Ishikawa (cell line): ENCODE measurements at regions not wholly inside any gene's neighbourhood (a gene's known extent, or its start where the extent isn't known, plus 50 kb on each side); places are given as distances from the start of the nearest gene placed in this dataset.

Source experiments
- CEBPB ChIP-seq: IDR thresholded peaks from 2 replicates; pipeline ENCODE4 v1.6.1; 2012
- CREB1 ChIP-seq: IDR thresholded peaks from 2 replicates; pipeline ENCODE4 v1.6.1; 2012; ENCODE audit warnings: low read depth
- EGR1 ChIP-seq: IDR thresholded peaks from 2 replicates; pipeline ENCODE4 v1.6.1; 2012
- EP300 ChIP-seq: IDR thresholded peaks from 2 replicates; pipeline ENCODE4 v1.6.1; 2012; ENCODE audit warnings: borderline replicate concordance
- FOXM1 ChIP-seq: IDR thresholded peaks from 2 replicates; pipeline ENCODE4 v1.6.1; 2012; ENCODE audit warnings: low read depth, borderline replicate concordance
- MAX ChIP-seq: IDR thresholded peaks from 2 replicates; pipeline ENCODE4 v1.6.1; 2012
- NFIC ChIP-seq: IDR thresholded peaks from 2 replicates; pipeline ENCODE4 v1.6.1; 2012
- RAD21 ChIP-seq: IDR thresholded peaks from 2 replicates; pipeline ENCODE4 v1.6.1; 2012; ENCODE audit warnings: low read depth
- REST ChIP-seq: IDR thresholded peaks from 2 replicates; pipeline ENCODE4 v1.6.1; 2012; ENCODE audit warnings: low read depth, mild to moderate bottlenecking
- TAF1 ChIP-seq: IDR thresholded peaks from 2 replicates; pipeline ENCODE4 v1.6.1; 2012; ENCODE audit warnings: low read depth, mild to moderate bottlenecking
- TCF12 ChIP-seq: IDR thresholded peaks from 2 replicates; pipeline ENCODE4 v1.6.1; 2012; ENCODE audit warnings: low read depth
- YY1 ChIP-seq: IDR thresholded peaks from 2 replicates; pipeline ENCODE4 v1.6.1; 2012; ENCODE audit warnings: low read depth
- ZBTB7A ChIP-seq: IDR thresholded peaks from 2 replicates; pipeline ENCODE4 v1.6.1; 2012; ENCODE audit warnings: low read depth
- TF ChIP-seq, protein P1 (sequence below): IDR thresholded peaks from 2 replicates; pipeline ENCODE4 v1.6.1; 2012

- TF ChIP-seq EP300 (no peak), TCF12 (no peak), EGR1 (no peak), RAD21 (no peak), CREB1 (no peak), CEBPB (no peak), MAX (no peak), FOXM1 (no peak), TAF1 (no peak), REST (no peak), YY1 (no peak), NFIC (no peak), ZBTB7A (no peak)
- TF ChIP-seq, protein P1, sequence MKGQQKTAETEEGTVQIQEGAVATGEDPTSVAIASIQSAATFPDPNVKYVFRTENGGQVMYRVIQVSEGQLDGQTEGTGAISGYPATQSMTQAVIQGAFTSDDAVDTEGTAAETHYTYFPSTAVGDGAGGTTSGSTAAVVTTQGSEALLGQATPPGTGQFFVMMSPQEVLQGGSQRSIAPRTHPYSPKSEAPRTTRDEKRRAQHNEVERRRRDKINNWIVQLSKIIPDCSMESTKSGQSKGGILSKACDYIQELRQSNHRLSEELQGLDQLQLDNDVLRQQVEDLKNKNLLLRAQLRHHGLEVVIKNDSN, result no peak
Measured at GRCh38 chr1:194821091-194821490, 1634.7 kb upstream of the B3GALT2 start.
